MM.1S (cell line): ENCODE measurements at regions not wholly inside any gene's neighbourhood (a gene's known extent, or its start where the extent isn't known, plus 50 kb on each side); places are given as distances from the start of the nearest gene placed in this dataset.

ENCODE experiments used
- DNase-seq: peaks from one replicate; pipeline ENCODE4 v3.0.0-alpha.2; 2015
- H2AFZ ChIP-seq: fragments of 300-600 bp; sonication (generic); 2 replicates; pipeline ENCODE4 v1.6.0; 2016; ENCODE audit warnings: antibody characterized with exemption, low read length
- H3F3A ChIP-seq: fragments of 300-600 bp; sonication (generic); 2 replicates; pipeline ENCODE4 v1.6.1; 2016; ENCODE audit warnings: mild to moderate bottlenecking, antibody characterized with exemption, low read length, moderate library complexity, mixed read lengths; ENCODE audit not compliant: insufficient read depth
- H3K27ac ChIP-seq: fragments of 300-600 bp; sonication (generic); 2 replicates; pipeline ENCODE4 v1.5.1; 2016; ENCODE audit warnings: mild to moderate bottlenecking, low read length
- H3K27me3 ChIP-seq: fragments of 300-600 bp; sonication (generic); replicated peaks from 2 replicates; pipeline ENCODE4 v1.6.0; 2016; ENCODE audit warnings: low read length; ENCODE audit not compliant: insufficient read depth
- H3K36me3 ChIP-seq: fragments of 300-600 bp; sonication (generic); replicated peaks from 2 replicates; pipeline ENCODE4 v1.6.1; 2016; ENCODE audit warnings: mild to moderate bottlenecking, low read length, mixed read lengths; ENCODE audit not compliant: insufficient read depth
- H3K4me1 ChIP-seq: fragments of 300-600 bp; sonication (generic); 2 replicates; pipeline ENCODE4 v1.6.1; 2016; ENCODE audit warnings: low read length, mixed read lengths
- H3K4me2 ChIP-seq: fragments of 300-600 bp; sonication (generic); 2 replicates; pipeline ENCODE4 v1.6.0; 2016; ENCODE audit warnings: low read depth, low read length
- H3K4me3 ChIP-seq: fragments of 300-600 bp; sonication (generic); 2 replicates; pipeline ENCODE4 v1.5.1; 2016; ENCODE audit warnings: low read length, mixed read lengths
- H3K79me2 ChIP-seq: fragments of 300-600 bp; sonication (generic); 2 replicates; pipeline ENCODE4 v1.6.1; 2016; ENCODE audit warnings: mixed run types, low read length, mixed read lengths
- H3K9ac ChIP-seq: fragments of 300-600 bp; sonication (generic); 2 replicates; pipeline ENCODE4 v1.6.1; 2016; ENCODE audit warnings: low read length, mixed read lengths
- H3K9me2 ChIP-seq: fragments of 300-600 bp; sonication (generic); replicated peaks from 2 replicates; pipeline ENCODE4 v1.6.1; 2016; ENCODE audit warnings: mild to moderate bottlenecking, low read length, mixed read lengths; ENCODE audit not compliant: insufficient read depth
- H3K9me3 ChIP-seq: fragments of 300-600 bp; sonication (generic); replicated peaks from 2 replicates; pipeline ENCODE4 v1.6.1; 2016; ENCODE audit warnings: mild to moderate bottlenecking, low read length, mixed read lengths; ENCODE audit not compliant: insufficient read depth
- H4K20me1 ChIP-seq: fragments of 300-600 bp; sonication (generic); 2 replicates; pipeline ENCODE4 v1.6.1; 2016; ENCODE audit warnings: mild to moderate bottlenecking, low read length, moderate library complexity, mixed read lengths; ENCODE audit not compliant: insufficient read depth
- CTCF ChIP-seq: fragments of 300-600 bp; sonication (generic); IDR thresholded peaks from 2 replicates; pipeline ENCODE4 v1.5.1; 2016; ENCODE audit warnings: antibody characterized with exemption, low read length, mixed read lengths
- EZH2 ChIP-seq: fragments of 300-600 bp; sonication (generic); optimal IDR thresholded peaks from 2 replicates; pipeline ENCODE3; 2017; ENCODE audit warnings: low read depth, mild to moderate bottlenecking, antibody characterized with exemption, low read length, mixed read lengths
- EZH2phosphoT487 ChIP-seq: fragments of 300-600 bp; sonication (generic); IDR thresholded peaks from 2 replicates; pipeline ENCODE4 v1.6.1; 2018; ENCODE audit warnings: antibody characterized with exemption, low read length

- Histone ChIP-seq H3K27ac (no peak overlapping the region), H3K4me2 (no peak overlapping the region), H4K20me1 (no peaks in the 10 kb centered on the region), H3F3A (peaks cover 5% of the 10 kb centered on the region), H3K4me3 (no peak overlapping the region), H3K9ac (no peak overlapping the region), H3K9me3 (no peaks in the 10 kb centered on the region), H3K79me2 (no peaks in the 10 kb centered on the region), H3K9me2 (no peaks in the 10 kb centered on the region), H2AFZ (no peak overlapping the region), H3K36me3 (no peaks in the 10 kb centered on the region), H3K4me1 (peaks cover 32% of the 10 kb centered on the region), H3K27me3 (no peaks in the 10 kb centered on the region)
- DNase-seq, result no peak
- TF ChIP-seq EZH2phosphoT487 (no peak), EZH2 (no peak), CTCF (no peak)
These were observed 131.1 kb upstream of the ZSWIM2 start for GRCh38 chr2:186980117-186980442.

DNA sequence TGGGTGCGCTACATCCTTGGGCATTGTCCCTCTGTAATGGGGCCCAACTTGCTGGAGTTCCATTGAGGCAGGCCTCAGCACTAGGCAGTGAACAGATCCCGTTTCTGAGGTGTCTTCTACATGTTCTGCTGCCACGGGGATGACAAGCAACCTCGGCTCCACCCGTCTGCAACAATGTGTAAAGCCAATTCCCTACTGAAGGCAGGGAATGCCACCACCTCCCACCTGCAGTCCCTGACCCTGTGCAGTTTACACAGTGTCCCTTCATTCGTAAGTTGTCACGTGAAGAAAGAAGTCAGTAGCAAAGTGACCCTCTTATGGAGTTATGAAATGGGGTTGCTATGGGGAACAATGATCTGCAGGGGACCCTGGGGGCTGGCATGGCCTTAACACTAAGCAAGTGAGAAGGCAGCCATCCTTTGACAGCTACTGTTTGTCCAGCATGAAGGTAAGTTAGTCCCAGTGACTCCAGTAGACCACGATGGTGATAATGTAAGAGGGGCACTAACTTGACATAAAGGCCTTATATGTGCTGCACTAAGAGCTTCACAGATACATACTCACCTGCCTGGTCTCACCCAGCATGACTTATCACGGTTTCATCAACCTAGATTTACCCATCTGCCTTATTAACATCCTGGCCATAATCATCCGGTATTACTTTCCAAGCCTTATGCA is 130.6 kb upstream of the ZSWIM2 start:
- Histone ChIP-seq H3K4me3 (no peak overlapping the region), H3K9me3 (no peaks in the 10 kb centered on the region), H3K27me3 (no peaks in the 10 kb centered on the region), H4K20me1 (no peaks in the 10 kb centered on the region), H2AFZ (no peak overlapping the region), H3K27ac (no peak overlapping the region), H3K9me2 (no peaks in the 10 kb centered on the region), H3K4me1 (peaks cover 27% of the 10 kb centered on the region), H3K9ac (no peak overlapping the region), H3K4me2 (no peak overlapping the region), H3K36me3 (no peaks in the 10 kb centered on the region), H3K79me2 (no peaks in the 10 kb centered on the region), H3F3A (peaks cover under 1% of the 10 kb centered on the region; the same call in 1 of the 2 replicates)
- TF ChIP-seq EZH2phosphoT487 (no peak), CTCF (no peak)
- DNase-seq, result no peak

DNA sequence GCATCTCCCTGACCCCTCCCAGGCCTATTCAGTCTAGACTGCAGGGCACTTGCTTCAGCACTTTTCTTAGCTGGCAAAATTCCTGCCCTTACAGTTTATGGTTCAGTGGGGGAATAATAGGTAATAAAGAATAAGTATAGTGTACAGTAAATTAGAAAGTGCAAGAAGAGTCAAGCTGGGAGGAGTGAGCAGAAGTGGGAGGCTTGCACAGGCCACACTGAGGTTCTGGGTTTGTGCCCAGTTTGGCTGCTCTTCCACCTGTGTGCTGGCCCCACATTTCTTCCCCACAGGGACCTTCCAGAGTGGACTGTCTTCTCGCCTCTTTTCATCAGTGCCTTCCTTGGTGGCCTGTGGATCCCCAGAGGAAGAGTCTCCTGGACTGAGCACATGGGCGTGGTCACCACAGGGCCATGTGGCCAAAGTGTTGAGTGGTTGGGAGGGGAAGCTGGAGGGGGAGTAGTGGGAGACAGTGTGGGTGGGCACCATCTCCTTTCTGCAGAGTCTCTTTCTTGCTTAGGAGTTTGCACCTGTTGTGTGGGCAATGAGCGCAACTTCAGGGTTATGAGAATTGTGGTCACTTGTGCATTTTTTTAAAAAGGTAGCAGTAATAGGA is 128.6 kb upstream of the ZSWIM2 start:
- Histone ChIP-seq H3K9me3 (no peaks in the 10 kb centered on the region), H3K27me3 (no peaks in the 10 kb centered on the region), H3K4me3 (no peak overlapping the region), H3F3A (no peaks in the 10 kb centered on the region), H3K4me1 (peaks cover 20% of the 10 kb centered on the region), H4K20me1 (no peaks in the 10 kb centered on the region), H3K27ac (no peak overlapping the region), H3K9me2 (no peaks in the 10 kb centered on the region), H2AFZ (no peak overlapping the region), H3K36me3 (no peaks in the 10 kb centered on the region), H3K79me2 (no peaks in the 10 kb centered on the region), H3K4me2 (no peak overlapping the region), H3K9ac (no peak overlapping the region)
- TF ChIP-seq CTCF, result no peak
- TF ChIP-seq EZH2, result no peak
- TF ChIP-seq EZH2phosphoT487, result no peak
- no peak for DNase-seq
